ENCODE measurements at regions not wholly inside any gene's neighbourhood (a gene's known extent, or its start where the extent isn't known, plus 50 kb on each side); places are given as distances from the start of the nearest gene placed in this dataset.

- H3K4me1 ChIP-seq = no peaks in the 10 kb centered on the region
- intact Hi-C loops (cut with DNase I; ENCODE audit: low total_unique reads) = no loop called here
- WGBS, 5 donors = 19 to 40% (median 30%) methylated on average over 3 of the region's 3 CpGs
- no peaks in the 10 kb centered on the region for H3K27me3 ChIP-seq
- no peak overlapping the region for H3K27ac ChIP-seq
- H3K4me3 ChIP-seq = no peak overlapping the region
- peak; percentile 28 to 43 for DNase-seq
- TF ChIP-seq CTCF (IDR thresholded peaks at IDR 0.05) (no peak), POLR2AphosphoS5 (IDR thresholded peaks at IDR 0.05) (no peak), POLR2A (IDR thresholded peaks at IDR 0.05) (no peak), EP300 (IDR thresholded peaks at IDR 0.05) (no peak)
- no peaks in the 10 kb centered on the region for H3K9me3 ChIP-seq
- H3K36me3 ChIP-seq = no peaks in the 10 kb centered on the region
These were observed 952.4 kb downstream of the EPHA4 start for GRCh38 chr2:220619525-220620220.

GRCh38 chr2:220626603-220627002 lies 945.5 kb downstream of the EPHA4 start:
- H3K4me1 ChIP-seq = no peaks in the 10 kb centered on the region
- H3K9me3 ChIP-seq = no peaks in the 10 kb centered on the region
- no peak overlapping the region for H3K4me3 ChIP-seq
- no peak overlapping the region for H3K27ac ChIP-seq
- no peaks in the 10 kb centered on the region for H3K36me3 ChIP-seq
- H3K27me3 ChIP-seq = no peaks in the 10 kb centered on the region
- no peak for TF ChIP-seq POLR2AphosphoS5 (IDR thresholded peaks at IDR 0.05)
- no peak for TF ChIP-seq POLR2A (IDR thresholded peaks at IDR 0.05)
- no peak for TF ChIP-seq CTCF (IDR thresholded peaks at IDR 0.05)
- no peak for TF ChIP-seq EP300 (IDR thresholded peaks at IDR 0.05)
- intact Hi-C loops (cut with DNase I; ENCODE audit: low total_unique reads) = no loop called here
- 45 to 63% (median 57%) methylated on average over 3 of the region's 3 CpGs for WGBS, 5 donors
- no peak for DNase-seq

- Histone ChIP-seq H3K4me3 (no peak overlapping the region), H3K36me3 (no peaks in the 10 kb centered on the region), H3K27ac (no peak overlapping the region), H3K9me3 (no peaks in the 10 kb centered on the region), H3K4me1 (no peaks in the 10 kb centered on the region), H3K27me3 (no peaks in the 10 kb centered on the region)
- intact Hi-C loops (cut with DNase I; ENCODE audit: low total_unique reads) = no loop called here
- TF ChIP-seq POLR2AphosphoS5 (IDR thresholded peaks at IDR 0.05) (no peak), POLR2A (IDR thresholded peaks at IDR 0.05) (no peak), EP300 (IDR thresholded peaks at IDR 0.05) (no peak), CTCF (IDR thresholded peaks at IDR 0.05) (no peak)
- no peak for DNase-seq
These were observed 943.9 kb downstream of the EPHA4 start for GRCh38 chr2:220628252-220628651.

GRCh38 chr2:220641137-220641536 lies 931.0 kb downstream of the EPHA4 start:
- H3K4me3 ChIP-seq = no peak overlapping the region
- no peaks in the 10 kb centered on the region for H3K36me3 ChIP-seq
- intact Hi-C loops (cut with DNase I; ENCODE audit: low total_unique reads) = no loop called here
- TF ChIP-seq POLR2A (IDR thresholded peaks at IDR 0.05) (no peak), EP300 (IDR thresholded peaks at IDR 0.05) (no peak), POLR2AphosphoS5 (IDR thresholded peaks at IDR 0.05) (no peak), CTCF (IDR thresholded peaks at IDR 0.05) (no peak)
- H3K4me1 ChIP-seq = no peaks in the 10 kb centered on the region
- no peak overlapping the region for H3K27ac ChIP-seq
- no peaks in the 10 kb centered on the region for H3K27me3 ChIP-seq
- H3K9me3 ChIP-seq = peaks cover 0 to 6% (median 0%) of the 10 kb centered on the region in 4 donors
- DNase-seq = no peak
- 37 to 63% (median 52%) methylated on average over 2 of the region's 2 CpGs for WGBS, 5 donors
